HCT116 (cell line): ENCODE measurements at regions not wholly inside any gene's neighbourhood (a gene's known extent, or its start where the extent isn't known, plus 50 kb on each side); places are given as distances from the start of the nearest gene placed in this dataset.

Experiments
- ATAC-seq: fragments of 200-7000 bp; cut with Tn5 transposase; 2 replicates; pipeline ENCODE4 v1.9.1; 2020; ENCODE audit warnings: mild to moderate bottlenecking, moderate library complexity
- BruUV-seq: library from RNA; stranded (reverse); fragments of 400-500 nt; replicated peaks from 2 replicates; lab custom pipeline; 2021; lab: Mats Ljungman, UMichigan
- CTCF ChIA-PET: fragments of 300-600 bp; sonication (Branson Sonifier 250); formaldehyde crosslinking; loops from one replicate; lab custom pipeline; 2021; ENCODE audit warnings: antibody characterized with exemption; lab: Charles Lee
- POLR2A ChIA-PET: fragments of 300-600, 350-600 bp; sonication (Branson Sonifier 250); formaldehyde crosslinking; loops from one replicate; lab custom pipeline; 2021; ENCODE audit warnings: antibody characterized with exemption; lab: Charles Lee
- RAD21 ChIA-PET, 2 experiments: fragments of 300-600 bp; sonication (Branson Sonifier 250); formaldehyde crosslinking; loops; one replicate each; lab custom pipeline; 2023; ENCODE audit warnings: low total read pairs in 2 of 2; ENCODE audit not compliant: uncharacterized antibody in 2 of 2, unreplicated experiment in 2 of 2, low non-redundant PET in 1 of 2; lab: Charles Lee
- DNase-seq: peaks from one replicate; pipeline ENCODE4 v3.0.0-alpha.2; 2010; ENCODE audit warnings: low read depth, low spot score
- H2AFZ ChIP-seq: fragments of 200-600 bp; shearing (Covaris generic), sonication (generic); 2 replicates; pipeline ENCODE4 v1.6.1; 2017; ENCODE audit warnings: low read depth, mixed run types, mixed read lengths, antibody characterized with exemption, low read length; ENCODE audit not compliant: poor library complexity, severe bottlenecking
- H3K27ac ChIP-seq: 2 replicates; pipeline ENCODE4 v1.5.1; 2012; ENCODE audit warnings: low read depth, low read length
- H3K27me3 ChIP-seq: fragments of 200-600 bp; sonication (generic); 2 replicates; pipeline ENCODE4 v1.6.1; 2016; ENCODE audit warnings: mixed run types, low read length, mixed read lengths; ENCODE audit not compliant: insufficient read depth
- H3K36me3 ChIP-seq, 2 experiments: fragments of 200-500 bp in 1 of 2; fragments of 200-600 bp in 1 of 2; sonication (Bioruptor generic) in 1 of 2; sonication (generic) in 1 of 2; 2 replicates each; pipeline versions ENCODE4 v1.5.1 to v1.6.1; 2014 to 2016; ENCODE audit warnings: low read length in 2 of 2, inconsistent platforms in 1 of 2, mixed read lengths in 1 of 2, mixed run types in 1 of 2; ENCODE audit not compliant: insufficient read depth in 2 of 2, control insufficient read depth in 1 of 2
- H3K4me1 ChIP-seq, 2 experiments: fragments of 200-600 bp in 1 of 2; sonication (generic) in 1 of 2; 2 replicates each; pipeline versions ENCODE4 v1.5.1 to v1.6.1; 2012 to 2017; ENCODE audit warnings: low read length in 2 of 2, inconsistent platforms in 1 of 2, mild to moderate bottlenecking in 1 of 2, mixed read lengths in 1 of 2, mixed run types in 1 of 2, moderate library complexity in 1 of 2; ENCODE audit not compliant: insufficient read depth in 2 of 2, control insufficient read depth in 1 of 2
- H3K4me2 ChIP-seq: fragments of 200-600 bp; sonication (generic); 2 replicates; pipeline ENCODE4 v1.6.1; 2017; ENCODE audit warnings: mixed run types, low read length, mixed read lengths
- H3K4me3 ChIP-seq, 2 experiments: fragments of 200-600 bp in 1 of 2; sonication (generic) in 1 of 2; replicated peaks in 1 of 2; 2 replicates each; pipeline ENCODE4 v1.5.1; 2011 to 2016; ENCODE audit warnings: low read length in 2 of 2, control low read depth in 1 of 2, low read depth in 1 of 2, mild to moderate bottlenecking in 1 of 2, mixed read lengths in 1 of 2, mixed run types in 1 of 2
- H3K79me2 ChIP-seq: fragments of 200-600 bp; sonication (generic); 2 replicates; pipeline ENCODE4 v1.6.1; 2017; ENCODE audit warnings: mild to moderate bottlenecking, mixed run types, low read length, moderate library complexity, mixed read lengths; ENCODE audit not compliant: insufficient read depth
- H3K9ac ChIP-seq: fragments of 200-600 bp; sonication (generic); 2 replicates; pipeline ENCODE4 v1.6.1; 2016; ENCODE audit warnings: low read length, mixed read lengths
- H3K9me2 ChIP-seq: fragments of 200-600 bp; sonication (generic), shearing (Covaris generic); 2 replicates; pipeline ENCODE4 v1.6.1; 2017; ENCODE audit warnings: mixed run types, mild to moderate bottlenecking, moderate library complexity; ENCODE audit not compliant: insufficient read depth
- H3K9me3 ChIP-seq, 2 experiments: fragments of 200-500 bp in 1 of 2; fragments of 200-600 bp in 1 of 2; sonication (Bioruptor generic) in 1 of 2; sonication (generic) in 1 of 2; 2 replicates each; pipeline ENCODE4 v1.6.1; 2014 to 2017; ENCODE audit warnings: low read length in 2 of 2, mixed read lengths in 2 of 2, inconsistent platforms in 1 of 2, low read depth in 1 of 2, mild to moderate bottlenecking in 1 of 2, mixed run types in 1 of 2, moderate library complexity in 1 of 2; ENCODE audit not compliant: control insufficient read depth in 1 of 2, insufficient read depth in 1 of 2
- H4K20me1 ChIP-seq: fragments of 200-600 bp; sonication (generic), shearing (Covaris generic); 2 replicates; pipeline ENCODE4 v1.6.1; 2017; ENCODE audit warnings: mixed run types, mild to moderate bottlenecking, moderate library complexity; ENCODE audit not compliant: insufficient read depth
- CBX3 ChIP-seq: IDR thresholded peaks from 2 replicates; pipeline ENCODE4 v1.6.1; 2012; ENCODE audit warnings: low read depth
- CEBPB ChIP-seq: IDR thresholded peaks from 2 replicates; pipeline ENCODE4 v1.6.1; 2012; ENCODE audit warnings: low read depth
- EGR1 ChIP-seq: IDR thresholded peaks from 2 replicates; pipeline ENCODE4 v1.6.1; 2012; ENCODE audit warnings: low read depth
- EZH2 ChIP-seq: fragments of 200-600 bp; sonication (generic); IDR thresholded peaks from 2 replicates; pipeline ENCODE4 v1.6.1; 2017; ENCODE audit warnings: antibody characterized with exemption, mixed run types
- EZH2phosphoT487 ChIP-seq: fragments of 200-600 bp; IDR thresholded peaks from 2 replicates; pipeline ENCODE4 v1.6.1; 2018; ENCODE audit warnings: antibody characterized with exemption, borderline replicate concordance
- FOSL1 ChIP-seq: IDR thresholded peaks from 2 replicates; pipeline ENCODE4 v1.6.1; 2012; ENCODE audit warnings: low read depth
- JUND ChIP-seq: IDR thresholded peaks from 2 replicates; pipeline ENCODE4 v1.6.1; 2012
- POLR2A ChIP-seq: IDR thresholded peaks from 2 replicates; pipeline ENCODE4 v1.7.0; 2011; ENCODE audit warnings: borderline replicate concordance; ENCODE audit not compliant: insufficient read depth, insufficient read length; ENCODE audit errors: extremely low read depth
- POLR2AphosphoS5 ChIP-seq: IDR thresholded peaks from 2 replicates; pipeline ENCODE4 v1.6.1; 2011; ENCODE audit warnings: mild to moderate bottlenecking, low read depth, low read length, moderate library complexity
- REST ChIP-seq: IDR thresholded peaks from 2 replicates; pipeline ENCODE4 v1.6.1; 2012; ENCODE audit warnings: low read depth
- SIN3A ChIP-seq: IDR thresholded peaks from 2 replicates; pipeline ENCODE4 v1.6.1; 2012; ENCODE audit warnings: low read depth
- SP1 ChIP-seq: IDR thresholded peaks from 2 replicates; pipeline ENCODE4 v1.6.1; 2012; ENCODE audit warnings: low read depth
- TCF7L2 ChIP-seq: IDR thresholded peaks from 2 replicates; pipeline ENCODE4 v1.7.0; 2011; ENCODE audit warnings: borderline replicate concordance, inconsistent platforms; ENCODE audit not compliant: insufficient read depth, insufficient read length; ENCODE audit errors: extremely low read depth
- YY1 ChIP-seq: IDR thresholded peaks from 2 replicates; pipeline ENCODE4 v1.6.1; 2011; ENCODE audit warnings: low read length, low read depth, moderate library complexity, mild to moderate bottlenecking; ENCODE audit not compliant: insufficient replicate concordance; ENCODE audit errors: extremely low read depth
- ZFX ChIP-seq: fragments of 450-650 bp; IDR thresholded peaks from 2 replicates; pipeline ENCODE4 v1.6.1; 2017
- ZNF274 ChIP-seq: fragments of 200-500 bp; sonication (Bioruptor generic); IDR thresholded peaks from 2 replicates; pipeline ENCODE4 v1.6.1; 2014; ENCODE audit warnings: mild to moderate bottlenecking, low read depth, low read length, inconsistent platforms
- intact Hi-C: fragments of 100-400 bp; cut with micrococcal nuclease; formaldehyde crosslinking; loops from 2 replicates; pipeline ENCODE4 v1.10.0; 2022
- TF ChIP-seq, protein P1 (sequence below): IDR thresholded peaks from 2 replicates; pipeline ENCODE4 v1.6.1; 2012
- TF ChIP-seq, protein P2 (sequence below), 3 experiments: fragments of 200-600 bp in 1 of 3; sonication (generic) in 1 of 3; IDR thresholded peaks in 2 of 3; conservative IDR thresholded peaks in 1 of 3; 2 replicates each; pipeline ENCODE4 v1.5.1; 2012 to 2017; ENCODE audit warnings: low read depth in 2 of 3, low read length in 2 of 3, antibody characterized with exemption in 1 of 3, borderline replicate concordance in 1 of 3, control low read depth in 1 of 3, mild to moderate bottlenecking in 1 of 3, mixed read lengths in 1 of 3, mixed run types in 1 of 3, moderate library complexity in 1 of 3; ENCODE audit not compliant: insufficient read depth in 1 of 3
- TF ChIP-seq, protein P3 (sequence below): IDR thresholded peaks from 2 replicates; pipeline ENCODE4 v1.6.1; 2012

DNA sequence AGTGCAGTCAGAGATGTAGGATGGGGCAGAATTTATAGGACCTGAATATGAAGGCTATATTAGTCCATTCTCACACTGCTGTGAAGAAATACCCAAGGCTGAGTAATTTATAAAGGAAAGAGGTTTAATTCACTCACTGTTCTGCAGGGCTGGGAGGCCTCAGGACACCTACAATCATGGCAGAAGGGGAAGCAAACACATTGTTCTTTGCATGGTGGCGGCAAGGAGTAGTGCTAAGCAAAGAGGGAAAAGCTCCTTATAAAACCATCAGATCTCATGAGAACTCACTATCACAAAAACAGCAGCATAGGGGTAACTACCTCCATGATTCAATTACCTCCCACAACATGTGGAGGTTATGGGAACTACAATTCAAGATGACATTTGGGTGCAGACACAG is 76.8 kb upstream of the MSTN start (continued):
- no peak for TF ChIP-seq CBX3
- no peak for TF ChIP-seq SIN3A
- TF ChIP-seq POLR2A = no peak
- TF ChIP-seq TCF7L2 = no peak
- no peak for TF ChIP-seq JUND
- TF ChIP-seq ZNF274 = no peak
- TF ChIP-seq ZFX = no peak
- TF ChIP-seq, protein P1, sequence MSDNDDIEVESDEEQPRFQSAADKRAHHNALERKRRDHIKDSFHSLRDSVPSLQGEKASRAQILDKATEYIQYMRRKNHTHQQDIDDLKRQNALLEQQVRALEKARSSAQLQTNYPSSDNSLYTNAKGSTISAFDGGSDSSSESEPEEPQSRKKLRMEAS = no peak
- no peak for TF ChIP-seq SP1
- TF ChIP-seq REST = no peak

DNA sequence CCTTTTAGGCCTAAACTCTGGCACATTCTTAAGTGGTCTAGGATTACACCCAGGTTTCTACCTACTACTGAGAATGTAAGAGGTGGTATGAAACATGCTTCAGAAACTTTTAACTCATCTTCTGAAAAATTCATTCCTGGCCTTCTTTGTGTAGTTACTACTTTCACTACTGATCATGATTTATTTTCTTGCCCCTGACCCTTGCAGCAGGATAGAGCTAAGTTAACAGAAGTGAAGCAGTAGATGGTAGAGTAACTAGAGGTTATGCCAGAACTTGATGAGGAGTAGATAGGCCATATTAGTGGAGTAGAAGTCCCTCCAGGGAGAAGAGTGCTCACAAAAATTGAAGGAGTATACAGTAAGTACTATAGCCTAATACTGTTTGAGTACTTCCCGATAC is 75.5 kb upstream of the MSTN start:
- H3K9me2 ChIP-seq = no peaks in the 10 kb centered on the region
- POLR2A ChIA-PET = no interaction called here
- DNase-seq = no peak
- RAD21 ChIA-PET = no interaction called here
- H3K27me3 ChIP-seq = no peaks in the 10 kb centered on the region
- no peaks in the 10 kb centered on the region for H3K4me1 ChIP-seq
- H3K9ac ChIP-seq = no peak overlapping the region
- no TSS peak for BruUV-seq
- no peaks in the 10 kb centered on the region for H4K20me1 ChIP-seq
- 0 out of 4 replicates have a peak, but pooled peaks cover 0 to 4% of the 10 kb centered on the region in 2 experiments for H3K36me3 ChIP-seq
- no peak overlapping the region for H2AFZ ChIP-seq
- no peaks in the 10 kb centered on the region for H3K9me3 ChIP-seq
- intact Hi-C loops = no loop called here
- CTCF ChIA-PET = no interaction called here
- H3K4me3 ChIP-seq = no peak overlapping the region
- no peak for TF ChIP-seq EZH2
- no peak for TF ChIP-seq YY1
- TF ChIP-seq FOSL1 = no peak
- TF ChIP-seq SP1 = no peak
- TF ChIP-seq ZFX = no peak
- TF ChIP-seq EGR1 = no peak
- no peak for TF ChIP-seq SIN3A
- TF ChIP-seq TCF7L2 = no peak
- no peak for TF ChIP-seq JUND
- TF ChIP-seq, protein P2, sequence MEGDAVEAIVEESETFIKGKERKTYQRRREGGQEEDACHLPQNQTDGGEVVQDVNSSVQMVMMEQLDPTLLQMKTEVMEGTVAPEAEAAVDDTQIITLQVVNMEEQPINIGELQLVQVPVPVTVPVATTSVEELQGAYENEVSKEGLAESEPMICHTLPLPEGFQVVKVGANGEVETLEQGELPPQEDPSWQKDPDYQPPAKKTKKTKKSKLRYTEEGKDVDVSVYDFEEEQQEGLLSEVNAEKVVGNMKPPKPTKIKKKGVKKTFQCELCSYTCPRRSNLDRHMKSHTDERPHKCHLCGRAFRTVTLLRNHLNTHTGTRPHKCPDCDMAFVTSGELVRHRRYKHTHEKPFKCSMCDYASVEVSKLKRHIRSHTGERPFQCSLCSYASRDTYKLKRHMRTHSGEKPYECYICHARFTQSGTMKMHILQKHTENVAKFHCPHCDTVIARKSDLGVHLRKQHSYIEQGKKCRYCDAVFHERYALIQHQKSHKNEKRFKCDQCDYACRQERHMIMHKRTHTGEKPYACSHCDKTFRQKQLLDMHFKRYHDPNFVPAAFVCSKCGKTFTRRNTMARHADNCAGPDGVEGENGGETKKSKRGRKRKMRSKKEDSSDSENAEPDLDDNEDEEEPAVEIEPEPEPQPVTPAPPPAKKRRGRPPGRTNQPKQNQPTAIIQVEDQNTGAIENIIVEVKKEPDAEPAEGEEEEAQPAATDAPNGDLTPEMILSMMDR (IDR thresholded peaks at IDR 0.05 in 2 of 3, conservative IDR thresholded peaks at IDR 0.05 in 1 of 3; ENCODE audit: borderline replicate concordance in 1 of 3, insufficient read depth in 1 of 3, low read depth in 2 of 3, low read length in 2 of 3) = no peak
- TF ChIP-seq CBX3 = no peak
- no peak for TF ChIP-seq CEBPB
- TF ChIP-seq, protein P1 = no peak
- TF ChIP-seq, protein P3, sequence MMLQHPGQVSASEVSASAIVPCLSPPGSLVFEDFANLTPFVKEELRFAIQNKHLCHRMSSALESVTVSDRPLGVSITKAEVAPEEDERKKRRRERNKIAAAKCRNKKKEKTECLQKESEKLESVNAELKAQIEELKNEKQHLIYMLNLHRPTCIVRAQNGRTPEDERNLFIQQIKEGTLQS = no peak
- no peak for TF ChIP-seq EZH2phosphoT487
- TF ChIP-seq POLR2AphosphoS5 = no peak
- H3K4me2 ChIP-seq = no peak overlapping the region
- ATAC-seq = no peak
- no peak overlapping the region for H3K27ac ChIP-seq
- no peaks in the 10 kb centered on the region for H3K79me2 ChIP-seq
